H9 (cell line): ENCODE measurements at regions not wholly inside any gene's neighbourhood (a gene's known extent, or its start where the extent isn't known, plus 50 kb on each side); places are given as distances from the start of the nearest gene placed in this dataset.

ENCODE experiments used
- DNase-seq: peaks from one replicate; pipeline ENCODE4 v3.0.0-alpha.2; 2017
- H2AFZ ChIP-seq: one replicate; pipeline ENCODE4 v1.6.1; 2013; ENCODE audit warnings: mild to moderate bottlenecking, low read length, control low read depth, moderate library complexity
- H2AK5ac ChIP-seq: 2 replicates; pipeline ENCODE4 v1.6.1; 2013; ENCODE audit warnings: low read length, control low read depth, mixed read lengths; ENCODE audit not compliant: insufficient read length
- H2BK120ac ChIP-seq: one replicate; pipeline ENCODE4 v1.6.1; 2013; ENCODE audit warnings: low read depth, mild to moderate bottlenecking, low read length, control low read depth, inconsistent platforms; ENCODE audit not compliant: poor library complexity, severe bottlenecking
- H2BK12ac ChIP-seq: 2 replicates; pipeline ENCODE4 v1.6.1; 2013; ENCODE audit warnings: low read length, control low read depth, mixed read lengths, low read depth; ENCODE audit not compliant: insufficient read length
- H2BK15ac ChIP-seq: 2 replicates; pipeline ENCODE4 v1.6.1; 2013; ENCODE audit warnings: low read depth, low read length, control low read depth
- H2BK20ac ChIP-seq: one replicate; pipeline ENCODE4 v1.6.1; 2013; ENCODE audit warnings: low read depth, mild to moderate bottlenecking, low read length, control low read depth, inconsistent platforms; ENCODE audit not compliant: poor library complexity, severe bottlenecking
- H2BK5ac ChIP-seq: 2 replicates; pipeline ENCODE4 v1.6.1; 2013; ENCODE audit warnings: low read length, control low read depth, mixed read lengths; ENCODE audit not compliant: insufficient read length
- H3K14ac ChIP-seq: 2 replicates; pipeline ENCODE4 v1.6.1; 2013; ENCODE audit warnings: low read length, control low read depth; ENCODE audit not compliant: insufficient read depth
- H3K18ac ChIP-seq: 2 replicates; pipeline ENCODE4 v1.6.1; 2013; ENCODE audit warnings: low read depth, mild to moderate bottlenecking, mixed read lengths, low read length, control low read depth; ENCODE audit not compliant: insufficient read length
- H3K23ac ChIP-seq: 2 replicates; pipeline ENCODE4 v1.6.1; 2013; ENCODE audit warnings: low read length, control low read depth, mixed read lengths, low read depth; ENCODE audit not compliant: insufficient read length
- H3K23me2 ChIP-seq: 2 replicates; pipeline ENCODE4 v1.6.1; 2013; ENCODE audit warnings: low read depth, mild to moderate bottlenecking, mixed read lengths, low read length, control low read depth; ENCODE audit not compliant: insufficient read length, poor library complexity, severe bottlenecking
- H3K27ac ChIP-seq: 2 replicates; pipeline ENCODE4 v1.5.1; 2013; ENCODE audit warnings: low read length, control low read depth, mixed read lengths, low read depth; ENCODE audit not compliant: insufficient read length
- H3K27me3 ChIP-seq: 2 replicates; pipeline ENCODE4 v1.6.1; 2013; ENCODE audit warnings: low read length, control low read depth, inconsistent platforms; ENCODE audit not compliant: insufficient read depth
- H3K4ac ChIP-seq: 2 replicates; pipeline ENCODE4 v1.6.1; 2013; ENCODE audit warnings: low read depth, mild to moderate bottlenecking, control low read depth, inconsistent platforms, low read length, moderate library complexity
- H3K4me1 ChIP-seq: 2 replicates; pipeline ENCODE4 v1.6.1; 2013; ENCODE audit warnings: low read length, control low read depth, inconsistent platforms; ENCODE audit not compliant: insufficient read depth
- H3K4me2 ChIP-seq: 2 replicates; pipeline ENCODE4 v1.6.1; 2013; ENCODE audit warnings: low read length, control low read depth, mixed read lengths; ENCODE audit not compliant: insufficient read length, insufficient read depth
- H3K56ac ChIP-seq: 2 replicates; pipeline ENCODE4 v1.6.1; 2013; ENCODE audit warnings: low read depth, mild to moderate bottlenecking, mixed read lengths, low read length, control low read depth; ENCODE audit not compliant: insufficient read length
- H3K79me1 ChIP-seq: 2 replicates; pipeline ENCODE4 v1.6.1; 2013; ENCODE audit warnings: low read depth, mild to moderate bottlenecking, moderate library complexity, low read length, control low read depth, inconsistent platforms; ENCODE audit not compliant: insufficient read depth, poor library complexity, severe bottlenecking
- H3K79me2 ChIP-seq: 2 replicates; pipeline ENCODE4 v1.6.1; 2013; ENCODE audit warnings: low read length, control low read depth, inconsistent platforms; ENCODE audit not compliant: insufficient read depth
- H3K9ac ChIP-seq: 2 replicates; pipeline ENCODE4 v1.6.1; 2013; ENCODE audit warnings: low read length, control low read depth, mixed read lengths; ENCODE audit not compliant: insufficient read length; ENCODE audit errors: extremely low read depth
- H3K9me3 ChIP-seq: one replicate; pipeline ENCODE4 v1.6.1; 2013; ENCODE audit warnings: low read depth, low read length, inconsistent platforms; ENCODE audit not compliant: control insufficient read depth
- H3T11ph ChIP-seq: one replicate; pipeline ENCODE4 v1.6.1; 2013; ENCODE audit warnings: mild to moderate bottlenecking, low read length, control low read depth, inconsistent platforms
- H4K20me1 ChIP-seq: one replicate; pipeline ENCODE4 v1.6.1; 2013; ENCODE audit not compliant: control insufficient read depth, insufficient read length, insufficient read depth
- H4K5ac ChIP-seq: 2 replicates; pipeline ENCODE4 v1.6.1; 2013; ENCODE audit warnings: low read depth, mild to moderate bottlenecking, mixed read lengths, low read length, control low read depth; ENCODE audit not compliant: insufficient read length
- H4K8ac ChIP-seq: replicated peaks from 2 replicates; pipeline ENCODE4 v1.6.1; 2013; ENCODE audit warnings: low read length, control low read depth, mixed read lengths, low read depth; ENCODE audit not compliant: insufficient read length
- H4K91ac ChIP-seq: 2 replicates; pipeline ENCODE4 v1.6.1; 2013; ENCODE audit warnings: low read depth, mild to moderate bottlenecking, moderate library complexity, mixed read lengths, low read length, control low read depth; ENCODE audit not compliant: insufficient read length
- H3K27ac Mint-ChIP-seq, 3 experiments: 2 replicates in 2 of 3; 3 replicates in 1 of 3; pipeline ENCODE4 v1.8.0; 2020 to 2021; ENCODE audit warnings: mixed read lengths in 3 of 3, mild to moderate bottlenecking in 1 of 3, moderate library complexity in 1 of 3
- H3K27me3 Mint-ChIP-seq: 2 replicates; pipeline ENCODE4 v1.8.0; 2021; ENCODE audit warnings: low read depth, mild to moderate bottlenecking, moderate library complexity, mixed read lengths
- H3K36me3 Mint-ChIP-seq, 3 experiments: 2 replicates in 2 of 3; 3 replicates in 1 of 3; pipeline ENCODE4 v1.8.0; 2020 to 2021; ENCODE audit warnings: low read depth in 3 of 3, mixed read lengths in 3 of 3; ENCODE audit not compliant: insufficient read depth in 1 of 3
- H3K4me1 Mint-ChIP-seq, 2 experiments: 2 replicates each; pipeline ENCODE4 v1.8.0; 2020; ENCODE audit warnings: mixed read lengths in 2 of 2
- H3K4me3 Mint-ChIP-seq, 2 experiments: 2 replicates in 1 of 2; 3 replicates in 1 of 2; pipeline ENCODE4 v1.8.0; 2020 to 2021; ENCODE audit warnings: mild to moderate bottlenecking in 2 of 2, mixed read lengths in 2 of 2, moderate library complexity in 1 of 2
- H3K9me3 Mint-ChIP-seq, 2 experiments: 2 replicates in 1 of 2; 3 replicates in 1 of 2; pipeline ENCODE4 v1.8.0; 2020; ENCODE audit warnings: mild to moderate bottlenecking in 2 of 2, mixed read lengths in 2 of 2, moderate library complexity in 1 of 2
- CTCF ChIP-seq: fragments of 200-600 bp; sonication (generic); conservative IDR thresholded peaks from 3 replicates; pipeline ENCODE4 v1.8.0; 2021; ENCODE audit warnings: antibody characterized with exemption, mild to moderate bottlenecking
- WGBS: extraction: QIAGEN DNeasy Blood & Tissue Kit; methylation state at CpG from one replicate; pipeline ENCODE4 v1.1.7; 2013; ENCODE audit warnings: missing lambda C conversion rate, low lambda C conversion rate, mixed read lengths; ENCODE audit not compliant: insufficient read length; ENCODE audit errors: extremely low coverage; 5-methylcytosine and 5-hydroxymethylcytosine counted together

GRCh38 chr11:35046681-35047080 is 92.3 kb upstream of the CD44 start:
- Histone ChIP-seq H2AFZ (no peak overlapping the region), H4K8ac (no peak overlapping the region), H3K4me2 (no peak overlapping the region), H2BK5ac (no peak overlapping the region), H2BK15ac (no peak overlapping the region), H2AK5ac (no peak overlapping the region), H3K79me1 (no peaks in the 10 kb centered on the region), H3K27me3 (no peaks in the 10 kb centered on the region), H2BK12ac (no peak overlapping the region), H4K5ac (no peak overlapping the region), H3T11ph (no peak overlapping the region), H3K18ac (no peak overlapping the region), H3K23me2 (no peaks in the 10 kb centered on the region), H3K4me1 (no peaks in the 10 kb centered on the region), H3K9ac (no peak overlapping the region), H3K27ac (no peak overlapping the region), H4K91ac (no peak overlapping the region), H2BK20ac (no peak overlapping the region), H3K4ac (no peak overlapping the region), H3K56ac (no peak overlapping the region), H3K9me3 (no peaks in the 10 kb centered on the region), H3K14ac (no peak overlapping the region), H3K23ac (no peak overlapping the region), H4K20me1 (no peaks in the 10 kb centered on the region), H2BK120ac (no peak overlapping the region), H3K79me2 (no peaks in the 10 kb centered on the region)
- H3K27ac Mint-ChIP-seq: no peak overlapping the region
- peaks cover 6 to 9% of the 10 kb centered on the region in 2 experiments; a peak in 3 of 5 replicates for H3K9me3 Mint-ChIP-seq
- no peak for DNase-seq
- no peak for TF ChIP-seq CTCF
- H3K4me1 Mint-ChIP-seq: no peaks in the 10 kb centered on the region
- H3K4me3 Mint-ChIP-seq: no peak overlapping the region
- WGBS: no CpG with 5 or more reads among the region's 1 CpG
- no peaks in the 10 kb centered on the region for H3K27me3 Mint-ChIP-seq
- peaks cover 0 to 4% (median 0%) of the 10 kb centered on the region in 3 experiments; a peak in 4 of 7 replicates for H3K36me3 Mint-ChIP-seq
